ENCODE measurements at regions not wholly inside any gene's neighbourhood (a gene's known extent, or its start where the extent isn't known, plus 50 kb on each side); places are given as distances from the start of the nearest gene placed in this dataset.
"Not testable (repeated sequence)": the region's sequence is repeated elsewhere in the genome, so short reads cannot be mapped to it uniquely, and the experiment has no call there.

DNA sequence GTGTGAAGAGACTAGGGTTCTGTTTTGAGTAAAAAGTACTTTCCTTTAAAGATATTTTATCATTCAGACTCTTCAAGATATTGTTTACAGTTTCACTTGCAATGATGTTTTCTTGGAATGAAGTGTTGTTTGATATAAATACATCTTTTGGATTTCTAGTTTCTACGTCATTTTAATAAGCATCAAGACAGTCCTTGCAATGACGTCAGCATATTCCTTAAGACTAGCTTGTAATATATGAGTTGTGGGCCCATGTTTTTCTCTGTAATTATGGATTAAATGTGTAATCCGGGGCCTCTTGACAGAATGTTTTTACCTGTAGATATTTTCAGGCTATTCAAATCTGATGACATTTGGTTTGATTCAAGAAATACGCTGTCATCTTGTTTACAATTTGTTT lies 66.1 kb downstream of the RBMX2 start:
- peaks cover 1% of the 10 kb centered on the region for H3K27me3 Mint-ChIP-seq
- no peaks in the 10 kb centered on the region for H3K4me1 Mint-ChIP-seq (ENCODE audit: low read depth)
- H3K27ac Mint-ChIP-seq = no peak overlapping the region
- no peaks in the 10 kb centered on the region for H3K9me3 Mint-ChIP-seq (ENCODE audit: low read depth)
- no peak overlapping the region for H3K4me3 Mint-ChIP-seq
- no peaks in the 10 kb centered on the region for H3K36me3 Mint-ChIP-seq

GRCh38 chrX:130468395-130468923 lies 66.7 kb downstream of the RBMX2 start:
- no peak overlapping the region for H3K27ac Mint-ChIP-seq
- H3K27me3 Mint-ChIP-seq = peaks cover 1% of the 10 kb centered on the region
- H3K9me3 Mint-ChIP-seq (ENCODE audit: low read depth) = no peaks in the 10 kb centered on the region
- H3K36me3 Mint-ChIP-seq = no peaks in the 10 kb centered on the region
- no peak overlapping the region for H3K4me3 Mint-ChIP-seq
- H3K4me1 Mint-ChIP-seq (ENCODE audit: low read depth) = no peaks in the 10 kb centered on the region

DNA sequence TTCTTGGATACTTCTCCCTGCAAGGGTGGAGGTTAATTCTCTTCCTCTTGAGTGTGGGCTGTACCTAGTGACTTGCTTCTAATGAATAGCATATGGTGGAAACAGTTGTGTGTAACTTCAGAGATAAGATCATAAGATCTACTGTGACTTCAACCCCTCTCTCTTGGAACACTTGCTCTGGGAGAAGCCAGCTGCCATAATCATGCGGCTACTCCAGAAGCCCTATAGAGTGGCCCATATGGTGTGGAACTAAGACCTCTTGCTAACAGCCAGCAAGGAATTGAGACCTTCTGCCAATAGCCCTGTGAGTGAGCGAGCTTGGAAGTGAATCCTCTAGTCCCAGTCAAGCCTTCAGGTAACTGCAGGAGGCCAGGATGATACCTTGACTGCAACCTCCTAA lies 81.1 kb downstream of the RBMX2 start:
- no peak overlapping the region for H3K4me3 Mint-ChIP-seq
- no peaks in the 10 kb centered on the region for H3K9me3 Mint-ChIP-seq (ENCODE audit: low read depth)
- H3K4me1 Mint-ChIP-seq (ENCODE audit: low read depth) = no peaks in the 10 kb centered on the region
- H3K36me3 Mint-ChIP-seq = no peaks in the 10 kb centered on the region
- H3K27ac Mint-ChIP-seq = no peak overlapping the region
- no peaks in the 10 kb centered on the region for H3K27me3 Mint-ChIP-seq

DNA sequence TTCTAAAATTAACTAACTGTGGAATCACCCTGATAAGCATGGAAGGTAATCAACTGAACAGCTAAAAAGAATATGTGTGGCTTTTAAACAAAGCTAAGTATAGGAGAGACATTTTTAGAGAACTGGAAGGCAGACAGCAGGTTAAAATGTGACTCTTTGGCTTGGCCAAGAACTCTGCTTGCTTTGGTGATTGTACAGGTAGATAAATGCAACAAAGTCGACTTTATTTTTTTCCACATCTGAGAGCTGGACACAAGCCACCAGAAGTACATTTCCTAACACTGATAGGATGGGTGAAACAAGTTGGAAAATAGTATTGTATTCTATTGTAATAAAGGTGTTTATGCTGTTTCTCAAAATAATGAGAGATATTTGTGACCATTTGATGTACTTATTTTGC lies 84.1 kb downstream of the RBMX2 start:
- no peak overlapping the region for H3K4me3 Mint-ChIP-seq
- H3K9me3 Mint-ChIP-seq (ENCODE audit: low read depth) = no peaks in the 10 kb centered on the region
- no peak overlapping the region for H3K27ac Mint-ChIP-seq
- H3K4me1 Mint-ChIP-seq (ENCODE audit: low read depth) = no peaks in the 10 kb centered on the region
- H3K27me3 Mint-ChIP-seq = no peaks in the 10 kb centered on the region
- no peaks in the 10 kb centered on the region for H3K36me3 Mint-ChIP-seq

DNA sequence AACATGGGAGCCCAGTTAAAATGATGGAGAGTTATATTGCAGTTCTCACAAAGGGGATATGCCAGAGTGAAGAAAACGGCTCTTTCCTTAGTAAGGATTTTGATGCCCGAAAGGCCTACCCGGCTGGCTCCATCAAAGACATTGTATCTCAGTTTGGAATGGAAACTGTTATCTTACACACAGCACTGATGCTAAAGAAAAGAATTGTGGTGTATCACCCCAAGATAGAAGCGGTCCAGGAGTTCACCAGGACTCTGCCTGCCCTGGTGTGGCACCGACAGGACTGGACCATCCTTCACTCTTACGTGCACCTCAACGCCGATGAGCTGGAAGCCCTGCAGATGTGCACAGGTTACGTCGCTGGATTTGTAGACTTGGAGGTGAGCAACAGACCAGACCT lies 93.7 kb downstream of the RBMX2 start:
- H3K27me3 Mint-ChIP-seq; H3K4me1 Mint-ChIP-seq (ENCODE audit: low read depth); H3K27ac Mint-ChIP-seq; H3K36me3 Mint-ChIP-seq; H3K9me3 Mint-ChIP-seq (ENCODE audit: low read depth); H3K4me3 Mint-ChIP-seq: not testable (repeated sequence)

DNA sequence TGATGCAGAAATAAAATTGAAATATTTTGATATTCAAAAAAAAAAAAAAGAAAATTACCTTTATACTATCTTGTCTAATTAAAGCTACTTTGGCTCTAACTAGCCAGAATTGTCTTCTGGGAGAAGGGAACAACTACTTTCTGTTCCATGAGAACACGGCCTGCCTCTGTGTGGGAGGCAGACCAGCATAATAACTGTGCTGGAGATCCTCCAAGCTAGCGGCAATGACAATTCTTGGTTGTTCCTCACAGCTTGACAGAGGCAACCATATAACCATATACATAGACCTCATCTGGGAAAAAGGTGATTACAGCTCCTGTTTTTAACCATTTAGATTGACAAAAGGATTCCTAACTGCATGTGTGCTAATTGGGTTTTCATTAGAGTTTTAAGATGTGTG lies 95.7 kb downstream of the RBMX2 start:
- no peaks in the 10 kb centered on the region for H3K9me3 Mint-ChIP-seq (ENCODE audit: low read depth)
- H3K27me3 Mint-ChIP-seq = no peaks in the 10 kb centered on the region
- H3K36me3 Mint-ChIP-seq = no peaks in the 10 kb centered on the region
- H3K4me1 Mint-ChIP-seq (ENCODE audit: low read depth) = no peaks in the 10 kb centered on the region
- no peak overlapping the region for H3K4me3 Mint-ChIP-seq
- no peak overlapping the region for H3K27ac Mint-ChIP-seq

DNA sequence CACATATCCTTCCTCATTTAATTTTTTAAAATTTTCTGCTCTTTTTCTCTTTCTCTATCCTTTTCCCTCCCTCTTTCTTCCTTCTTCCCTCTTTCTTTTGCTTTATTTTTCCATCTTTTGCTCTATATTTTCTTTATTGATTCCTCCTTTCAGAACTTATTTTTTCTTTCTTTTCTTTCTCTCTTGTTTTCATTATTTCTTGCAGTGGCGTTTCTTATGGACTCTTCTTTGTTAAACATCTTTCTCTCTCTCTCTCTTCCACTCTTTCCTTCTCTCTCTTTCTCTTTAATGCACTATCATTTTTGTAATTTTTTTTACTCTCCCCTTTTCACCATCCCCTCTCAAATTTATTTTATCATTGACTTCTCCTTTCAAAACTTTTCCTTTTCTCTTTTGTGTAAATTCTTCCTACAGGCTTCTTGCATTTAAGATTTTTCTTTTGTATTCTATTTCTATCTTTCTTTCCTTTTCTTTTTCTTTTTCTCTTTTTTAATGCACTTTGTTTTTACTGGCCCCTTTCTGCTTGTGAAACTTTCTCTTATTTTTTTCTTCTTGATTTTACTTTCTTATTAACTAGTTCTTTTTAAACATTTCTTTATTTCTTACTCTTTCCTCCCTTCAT lies 97.0 kb downstream of the RBMX2 start:
- no peak overlapping the region for H3K27ac Mint-ChIP-seq

DNA sequence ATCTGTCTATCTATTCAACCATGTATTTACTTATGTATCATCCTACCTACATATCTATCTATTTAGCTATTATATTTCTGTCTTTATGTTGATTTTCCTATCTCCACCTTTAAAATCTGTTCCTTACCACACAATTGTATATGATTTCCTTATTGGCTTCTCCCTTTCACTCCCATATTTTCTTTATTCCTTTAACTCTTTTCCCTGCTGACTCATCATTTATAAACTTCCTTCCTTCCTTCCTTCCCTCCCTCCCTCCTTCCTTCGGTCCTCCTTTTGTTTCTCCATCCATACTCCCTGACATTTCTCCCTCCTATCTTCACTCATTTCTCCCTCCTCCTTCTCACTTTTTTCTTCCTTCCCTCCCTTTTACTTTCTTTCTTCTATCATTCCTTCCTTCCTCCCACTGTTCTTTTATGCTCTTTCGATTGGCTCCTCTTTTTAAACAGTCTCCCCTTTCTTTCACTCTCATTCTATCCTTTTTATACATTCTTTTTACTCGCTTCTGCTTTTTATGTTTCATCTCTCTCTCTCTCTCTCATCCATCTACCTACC lies 100.3 kb downstream of the RBMX2 start:
- H3K27ac Mint-ChIP-seq = no peak overlapping the region
- no peaks in the 10 kb centered on the region for H3K27me3 Mint-ChIP-seq
- H3K36me3 Mint-ChIP-seq = no peaks in the 10 kb centered on the region

More for the DNA sequence above, 97.0 kb downstream of the RBMX2 start:
- Mint-ChIP-seq H3K4me1 (ENCODE audit: low read depth) (no peaks in the 10 kb centered on the region), H3K9me3 (ENCODE audit: low read depth) (no peaks in the 10 kb centered on the region), H3K4me3 (no peak overlapping the region), H3K27me3 (no peaks in the 10 kb centered on the region), H3K36me3 (no peaks in the 10 kb centered on the region)

DNA sequence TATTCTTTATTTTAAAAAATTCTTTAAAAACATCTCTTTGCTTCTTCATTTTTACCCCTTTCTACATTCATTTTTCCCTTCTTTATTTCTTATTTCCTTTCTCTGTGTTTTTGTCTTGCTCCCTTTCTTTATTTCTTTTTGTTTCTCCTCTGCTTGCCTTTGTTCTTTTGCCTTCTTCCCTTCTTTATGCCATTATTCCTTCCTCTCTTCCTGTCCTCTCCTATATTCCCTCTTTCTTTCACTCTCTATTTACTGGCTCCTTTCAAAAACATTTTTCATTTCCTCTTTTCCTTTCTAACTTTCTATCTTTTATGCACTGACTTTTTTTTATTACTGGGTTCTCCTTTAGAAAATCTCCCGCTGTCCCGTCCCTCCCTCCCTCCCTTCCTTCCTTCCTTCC lies 102.2 kb downstream of the RBMX2 start:
- Mint-ChIP-seq H3K4me1 (ENCODE audit: low read depth) (no peaks in the 10 kb centered on the region), H3K9me3 (ENCODE audit: low read depth) (no peaks in the 10 kb centered on the region), H3K36me3 (no peaks in the 10 kb centered on the region), H3K27me3 (no peaks in the 10 kb centered on the region), H3K4me3 (no peak overlapping the region), H3K27ac (no peak overlapping the region)

More for the DNA sequence above, 100.3 kb downstream of the RBMX2 start:
- Mint-ChIP-seq H3K9me3 (ENCODE audit: low read depth) (no peaks in the 10 kb centered on the region), H3K4me3 (no peak overlapping the region), H3K4me1 (ENCODE audit: low read depth) (no peaks in the 10 kb centered on the region)

- H3K36me3 Mint-ChIP-seq = no peaks in the 10 kb centered on the region
- H3K4me3 Mint-ChIP-seq = no peak overlapping the region
- H3K27ac Mint-ChIP-seq = no peak overlapping the region
- no peaks in the 10 kb centered on the region for H3K9me3 Mint-ChIP-seq (ENCODE audit: low read depth)
- peaks cover 3% of the 10 kb centered on the region for H3K27me3 Mint-ChIP-seq
- H3K4me1 Mint-ChIP-seq (ENCODE audit: low read depth) = no peaks in the 10 kb centered on the region
These were observed 105.2 kb downstream of the RBMX2 start for GRCh38 chrX:130507015-130507414.

DNA sequence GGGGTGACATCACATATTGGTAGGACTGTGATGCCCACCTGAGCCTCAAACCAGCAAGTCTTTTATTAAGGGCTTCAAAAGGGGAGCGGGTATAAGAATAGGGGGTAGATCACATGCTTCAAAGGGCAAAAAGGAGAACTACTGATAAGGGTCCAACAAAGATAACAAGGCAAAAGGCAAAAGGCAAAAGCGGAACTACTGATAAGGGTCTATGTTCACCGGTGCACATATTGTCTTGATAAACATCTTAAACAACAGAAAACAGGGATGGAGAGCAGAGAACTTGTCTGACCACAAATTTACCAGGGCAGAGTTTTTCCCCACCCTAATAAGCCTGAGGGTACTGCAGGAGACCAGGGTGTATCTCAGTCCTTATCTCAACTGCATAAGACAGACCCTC lies 110.7 kb downstream of the RBMX2 start:
- not testable (repeated sequence) for H3K4me1 Mint-ChIP-seq (ENCODE audit: low read depth); H3K36me3 Mint-ChIP-seq; H3K9me3 Mint-ChIP-seq (ENCODE audit: low read depth); H3K4me3 Mint-ChIP-seq; H3K27ac Mint-ChIP-seq; H3K27me3 Mint-ChIP-seq

DNA sequence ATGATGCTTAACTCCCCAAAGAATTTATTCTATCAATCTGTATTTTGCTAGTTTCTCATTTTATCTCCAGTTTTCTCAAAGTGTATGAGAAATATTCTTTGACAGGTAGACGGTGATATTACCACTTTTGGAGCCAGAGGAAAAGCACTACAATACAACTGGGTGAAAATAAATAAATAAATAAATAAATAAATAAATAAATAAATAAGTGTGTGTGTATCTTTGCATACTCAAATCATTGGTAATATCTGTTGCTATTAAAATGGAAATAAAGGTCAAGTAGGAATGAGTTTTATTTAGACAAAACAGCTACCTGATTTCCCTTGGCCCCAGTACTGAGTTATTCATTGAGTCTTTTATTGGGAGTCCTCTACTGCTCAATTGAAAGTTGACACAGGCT lies 114.3 kb downstream of the RBMX2 start:
- no peak overlapping the region for H3K27ac Mint-ChIP-seq
- no peaks in the 10 kb centered on the region for H3K4me1 Mint-ChIP-seq (ENCODE audit: low read depth)
- H3K36me3 Mint-ChIP-seq = peaks cover 5% of the 10 kb centered on the region
- H3K9me3 Mint-ChIP-seq (ENCODE audit: low read depth) = no peaks in the 10 kb centered on the region
- H3K27me3 Mint-ChIP-seq = peaks cover 8% of the 10 kb centered on the region
- no peak overlapping the region for H3K4me3 Mint-ChIP-seq

- Mint-ChIP-seq H3K36me3 (no peaks in the 10 kb centered on the region), H3K4me3 (peak overlapping the region; percentile 33), H3K27ac (no peak overlapping the region), H3K4me1 (ENCODE audit: low read depth) (peaks cover 7% of the 10 kb centered on the region), H3K27me3 (peaks cover 6% of the 10 kb centered on the region), H3K9me3 (ENCODE audit: low read depth) (no peaks in the 10 kb centered on the region)
These were observed 121.9 kb downstream of the RBMX2 start for GRCh38 chrX:130523460-130524394.

- Mint-ChIP-seq H3K4me1 (ENCODE audit: low read depth) (peaks cover 7% of the 10 kb centered on the region), H3K27me3 (peaks cover 6% of the 10 kb centered on the region), H3K27ac (no peak overlapping the region), H3K9me3 (ENCODE audit: low read depth) (no peaks in the 10 kb centered on the region), H3K36me3 (no peaks in the 10 kb centered on the region), H3K4me3 (peak overlapping the region; percentile 33)
These were observed 122.8 kb downstream of the RBMX2 start for GRCh38 chrX:130524476-130525194.

- no peak overlapping the region for H3K4me3 Mint-ChIP-seq
These were observed 127.7 kb downstream of the RBMX2 start for GRCh38 chrX:130529531-130529930.

More at GRCh38 chrX:130529531-130529930, 127.7 kb downstream of the RBMX2 start:
- no peaks in the 10 kb centered on the region for H3K36me3 Mint-ChIP-seq
- H3K4me1 Mint-ChIP-seq (ENCODE audit: low read depth) = peaks cover 4% of the 10 kb centered on the region
- H3K27ac Mint-ChIP-seq = no peak overlapping the region
- no peaks in the 10 kb centered on the region for H3K9me3 Mint-ChIP-seq (ENCODE audit: low read depth)
- H3K27me3 Mint-ChIP-seq = peaks cover 6% of the 10 kb centered on the region
